Left ventricle myocardium inferior (tissue), 1 donor: ENCODE measurements at regions not wholly inside any gene's neighbourhood (a gene's known extent, or its start where the extent isn't known, plus 50 kb on each side); places are given as distances from the start of the nearest gene placed in this dataset.
"Not testable (repeated sequence)": the region's sequence is repeated elsewhere in the genome, so short reads cannot be mapped to it uniquely, and the experiment has no call there.

ENCODE experiments used
- DNase-seq: peaks from one replicate; pipeline ENCODE4 v3.0.0-alpha.2; 2020
- H3K27ac ChIP-seq: fragments of 200-600 bp; replicated peaks from 2 replicates; pipeline ENCODE4 v1.8.0; 2021
- H3K27me3 ChIP-seq: fragments of 200-600 bp; 2 replicates; pipeline ENCODE4 v1.8.0; 2021; ENCODE audit warnings: low read depth
- H3K36me3 ChIP-seq: fragments of 200-600 bp; 2 replicates; pipeline ENCODE4 v1.8.0; 2021
- H3K4me1 ChIP-seq: fragments of 200-600 bp; 2 replicates; pipeline ENCODE4 v1.8.0; 2021
- H3K4me3 ChIP-seq: fragments of 200-600 bp; 2 replicates; pipeline ENCODE4 v1.8.0; 2021; ENCODE audit warnings: mild to moderate bottlenecking, moderate library complexity
- H3K9me3 ChIP-seq: fragments of 200-600 bp; replicated peaks from 2 replicates; pipeline ENCODE4 v1.8.0; 2021
- intact Hi-C: fragments of 100-400 bp; cut with micrococcal nuclease; formaldehyde crosslinking; loops from one replicate; pipeline ENCODE4 v1.11.0; 2022
- TF ChIP-seq, protein P1 (sequence below): fragments of 200-600 bp; IDR thresholded peaks from 2 replicates; pipeline ENCODE4 v1.8.0; 2021; ENCODE audit warnings: antibody characterized with exemption, mild to moderate bottlenecking, borderline replicate concordance
- donor health status: DM: no; HTN: yes; CAD: no; lungs with severe emphysema.

- H3K4me1 ChIP-seq: peaks cover 13% of the 10 kb centered on the region
- intact Hi-C loops: no loop called here
- H3K27me3 ChIP-seq: peaks cover 5% of the 10 kb centered on the region
- no peak overlapping the region for H3K4me3 ChIP-seq
- no peaks in the 10 kb centered on the region for H3K36me3 ChIP-seq
- no peak for DNase-seq
- no peak overlapping the region for H3K27ac ChIP-seq
- TF ChIP-seq, protein P1, sequence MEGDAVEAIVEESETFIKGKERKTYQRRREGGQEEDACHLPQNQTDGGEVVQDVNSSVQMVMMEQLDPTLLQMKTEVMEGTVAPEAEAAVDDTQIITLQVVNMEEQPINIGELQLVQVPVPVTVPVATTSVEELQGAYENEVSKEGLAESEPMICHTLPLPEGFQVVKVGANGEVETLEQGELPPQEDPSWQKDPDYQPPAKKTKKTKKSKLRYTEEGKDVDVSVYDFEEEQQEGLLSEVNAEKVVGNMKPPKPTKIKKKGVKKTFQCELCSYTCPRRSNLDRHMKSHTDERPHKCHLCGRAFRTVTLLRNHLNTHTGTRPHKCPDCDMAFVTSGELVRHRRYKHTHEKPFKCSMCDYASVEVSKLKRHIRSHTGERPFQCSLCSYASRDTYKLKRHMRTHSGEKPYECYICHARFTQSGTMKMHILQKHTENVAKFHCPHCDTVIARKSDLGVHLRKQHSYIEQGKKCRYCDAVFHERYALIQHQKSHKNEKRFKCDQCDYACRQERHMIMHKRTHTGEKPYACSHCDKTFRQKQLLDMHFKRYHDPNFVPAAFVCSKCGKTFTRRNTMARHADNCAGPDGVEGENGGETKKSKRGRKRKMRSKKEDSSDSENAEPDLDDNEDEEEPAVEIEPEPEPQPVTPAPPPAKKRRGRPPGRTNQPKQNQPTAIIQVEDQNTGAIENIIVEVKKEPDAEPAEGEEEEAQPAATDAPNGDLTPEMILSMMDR: no peak
- no peaks in the 10 kb centered on the region for H3K9me3 ChIP-seq
Observed at GRCh38 chr17:27956601-27957445, 63.7 kb upstream of the LYRM9 start.

DNA sequence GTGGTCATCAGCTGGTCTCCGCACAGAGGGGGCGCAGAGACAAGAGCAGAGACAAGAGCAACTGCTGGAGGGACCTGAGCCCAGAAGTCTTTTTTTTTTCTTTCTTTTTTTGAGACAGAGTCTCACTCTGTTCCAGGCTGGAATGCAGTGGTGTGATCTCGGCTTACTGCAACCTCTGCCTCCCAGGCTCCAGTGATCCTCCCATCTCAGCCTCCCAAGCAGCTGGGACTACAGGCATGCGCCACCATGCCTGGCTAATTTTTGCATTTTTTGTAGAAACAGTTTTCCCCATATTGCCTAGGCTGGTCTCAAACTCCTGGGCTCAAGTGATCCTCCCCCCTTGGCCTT, 64.3 kb upstream of the LYRM9 start:
- intact Hi-C loops, H3K27ac ChIP-seq, DNase-seq: not testable (repeated sequence)

DNA sequence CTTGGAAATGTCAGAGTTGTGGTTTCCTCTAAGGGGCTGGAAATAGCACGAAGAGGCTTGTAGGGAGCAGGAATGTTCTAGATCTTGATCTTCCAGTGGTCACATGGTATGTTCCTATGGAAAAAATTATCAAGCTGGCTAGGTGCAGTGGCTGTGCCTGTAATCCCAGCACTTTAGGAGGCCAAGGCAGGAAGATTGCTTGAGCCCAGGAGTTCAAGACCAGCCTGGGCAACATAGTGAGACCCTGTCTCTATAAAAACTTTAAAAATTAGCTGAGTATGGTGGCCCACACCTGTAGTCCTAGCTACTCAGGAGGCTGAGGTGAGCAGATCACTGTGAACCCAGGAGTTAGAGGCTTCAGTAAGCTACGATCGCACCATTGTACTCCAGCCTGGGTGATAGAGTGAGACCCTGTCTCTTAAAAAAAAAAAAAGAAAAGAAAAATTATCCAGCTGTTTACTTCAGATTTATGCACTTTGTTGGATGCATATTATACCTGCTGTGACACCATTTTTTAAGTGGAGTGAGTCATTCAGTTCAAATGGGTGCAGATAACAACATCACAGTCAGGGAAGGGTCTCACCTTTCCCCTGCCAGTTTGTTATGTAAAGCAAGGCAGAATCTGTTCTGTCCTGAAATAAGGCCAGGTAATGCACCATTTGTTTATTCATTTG, 65.7 kb upstream of the LYRM9 start:
- no peak for DNase-seq
- Histone ChIP-seq H3K4me3 (no peak overlapping the region), H3K36me3 (no peaks in the 10 kb centered on the region), H3K4me1 (peaks cover 6% of the 10 kb centered on the region), H3K9me3 (no peaks in the 10 kb centered on the region), H3K27ac (no peak overlapping the region), H3K27me3 (no peaks in the 10 kb centered on the region)
- TF ChIP-seq, protein P1: no peak
- intact Hi-C loops: no loop called here

More for the DNA sequence above, 64.3 kb upstream of the LYRM9 start:
- not testable (repeated sequence) for H3K4me3 ChIP-seq, H3K4me1 ChIP-seq, H3K9me3 ChIP-seq, H3K27me3 ChIP-seq, H3K36me3 ChIP-seq

GRCh38 chr17:27959382-27959709, 66.2 kb upstream of the LYRM9 start:
- intact Hi-C loops: no loop called here
- no peaks in the 10 kb centered on the region for H3K9me3 ChIP-seq
- no peak for DNase-seq
- TF ChIP-seq, protein P1: no peak
- H3K4me1 ChIP-seq: peaks cover 6% of the 10 kb centered on the region
- H3K27me3 ChIP-seq: no peaks in the 10 kb centered on the region
- no peak overlapping the region for H3K4me3 ChIP-seq
- no peak overlapping the region for H3K27ac ChIP-seq
- H3K36me3 ChIP-seq: no peaks in the 10 kb centered on the region

DNA sequence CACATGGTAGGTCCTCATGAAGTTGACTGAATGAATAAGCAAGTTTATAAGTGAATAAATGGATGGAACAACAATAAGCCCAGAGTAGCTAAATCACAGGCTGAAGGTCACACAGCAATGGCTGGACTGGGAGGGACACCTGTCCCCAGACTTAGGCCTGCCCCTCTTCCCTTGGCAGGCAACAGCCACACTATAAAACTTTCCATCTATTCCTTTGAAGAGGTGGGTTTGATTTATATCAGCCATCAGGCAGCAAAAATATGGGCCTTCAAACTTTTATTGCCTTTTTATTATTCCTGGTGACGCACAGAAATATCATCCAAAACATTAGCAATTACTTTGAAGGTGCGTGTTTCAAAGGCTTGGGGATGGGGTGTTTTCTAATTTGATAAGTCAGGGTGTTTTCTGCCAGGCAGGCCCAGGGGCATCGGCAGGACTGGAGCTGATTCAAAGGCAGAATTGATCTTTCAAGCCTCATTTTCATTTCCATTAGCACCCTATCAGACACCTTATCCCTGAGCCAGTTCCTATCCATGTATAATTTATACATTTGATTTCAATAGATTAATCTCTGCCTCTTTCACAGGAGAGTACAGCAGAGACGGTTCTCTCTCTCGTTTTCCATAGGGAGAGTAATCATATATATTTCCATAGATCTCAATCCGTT, 67.2 kb upstream of the LYRM9 start:
- intact Hi-C loops: no loop called here
- no peaks in the 10 kb centered on the region for H3K9me3 ChIP-seq
- H3K27ac ChIP-seq: no peak overlapping the region
- no peak overlapping the region for H3K4me3 ChIP-seq
- H3K27me3 ChIP-seq: no peaks in the 10 kb centered on the region
- no peak for DNase-seq
- TF ChIP-seq, protein P1: no peak
- H3K4me1 ChIP-seq: peaks cover 6% of the 10 kb centered on the region
- H3K36me3 ChIP-seq: no peaks in the 10 kb centered on the region

- H3K4me1 ChIP-seq, H3K4me3 ChIP-seq, DNase-seq, intact Hi-C loops, H3K9me3 ChIP-seq, H3K27me3 ChIP-seq, H3K36me3 ChIP-seq, H3K27ac ChIP-seq: not testable (repeated sequence)
Observed at GRCh38 chr17:27962581-27962980, 69.4 kb upstream of the LYRM9 start.
